HG03469 (cell line): ENCODE measurements at regions not wholly inside any gene's neighbourhood (a gene's known extent, or its start where the extent isn't known, plus 50 kb on each side); places are given as distances from the start of the nearest gene placed in this dataset.
"Not testable (repeated sequence)": the region's sequence is repeated elsewhere in the genome, so short reads cannot be mapped to it uniquely, and the experiment has no call there.

ENCODE experiments used
- ATAC-seq: cut with Tn5 transposase; IDR thresholded peaks from one replicate; pipeline ENCODE4 v1.9.1; 2021; ENCODE audit warnings: mild to moderate bottlenecking, moderate library complexity, moderate number of reproducible peaks; ENCODE audit not compliant: unreplicated experiment

DNA sequence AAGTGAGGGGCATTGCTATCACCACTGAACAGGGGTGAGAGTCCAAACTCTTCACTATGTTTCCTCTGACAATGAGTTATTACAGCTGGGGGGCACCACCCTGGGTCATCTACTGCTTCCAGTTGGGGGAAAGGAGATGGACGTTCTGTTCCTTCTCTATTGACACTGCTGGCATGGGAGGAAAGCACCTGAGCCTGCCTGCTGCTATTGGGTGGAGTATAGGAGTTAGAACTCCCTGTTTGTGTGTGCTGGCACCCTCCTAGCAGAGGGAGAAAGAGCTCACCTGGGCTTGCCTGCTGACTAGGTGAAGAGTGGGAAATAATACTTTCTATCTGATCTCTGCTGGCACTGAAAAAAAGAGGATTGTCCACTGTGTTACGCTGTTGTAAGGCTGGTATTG lies 163.8 kb downstream of the MSN start:
- ATAC-seq: no peak

- no peak for ATAC-seq
Observed at GRCh38 chrX:65828599-65828998, 161.1 kb downstream of the MSN start.

DNA sequence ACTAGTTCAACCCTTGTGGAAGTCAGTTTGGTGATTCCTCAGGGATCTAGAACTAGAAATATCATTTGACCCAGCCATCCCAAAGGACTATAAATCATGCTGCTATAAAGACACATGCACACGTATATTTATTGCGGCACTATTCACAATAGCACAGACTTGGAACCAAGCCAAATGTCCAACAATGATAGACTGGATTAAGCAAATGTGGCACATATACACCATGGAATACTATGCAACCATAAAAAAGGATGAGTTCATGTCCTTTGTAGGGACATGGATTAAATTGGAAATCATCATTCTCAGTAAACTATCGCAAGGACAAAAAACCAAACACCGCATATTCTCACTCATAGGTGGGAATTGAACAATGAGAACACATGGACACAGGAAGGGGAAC lies 157.8 kb downstream of the MSN start:
- not testable (repeated sequence) for ATAC-seq

DNA sequence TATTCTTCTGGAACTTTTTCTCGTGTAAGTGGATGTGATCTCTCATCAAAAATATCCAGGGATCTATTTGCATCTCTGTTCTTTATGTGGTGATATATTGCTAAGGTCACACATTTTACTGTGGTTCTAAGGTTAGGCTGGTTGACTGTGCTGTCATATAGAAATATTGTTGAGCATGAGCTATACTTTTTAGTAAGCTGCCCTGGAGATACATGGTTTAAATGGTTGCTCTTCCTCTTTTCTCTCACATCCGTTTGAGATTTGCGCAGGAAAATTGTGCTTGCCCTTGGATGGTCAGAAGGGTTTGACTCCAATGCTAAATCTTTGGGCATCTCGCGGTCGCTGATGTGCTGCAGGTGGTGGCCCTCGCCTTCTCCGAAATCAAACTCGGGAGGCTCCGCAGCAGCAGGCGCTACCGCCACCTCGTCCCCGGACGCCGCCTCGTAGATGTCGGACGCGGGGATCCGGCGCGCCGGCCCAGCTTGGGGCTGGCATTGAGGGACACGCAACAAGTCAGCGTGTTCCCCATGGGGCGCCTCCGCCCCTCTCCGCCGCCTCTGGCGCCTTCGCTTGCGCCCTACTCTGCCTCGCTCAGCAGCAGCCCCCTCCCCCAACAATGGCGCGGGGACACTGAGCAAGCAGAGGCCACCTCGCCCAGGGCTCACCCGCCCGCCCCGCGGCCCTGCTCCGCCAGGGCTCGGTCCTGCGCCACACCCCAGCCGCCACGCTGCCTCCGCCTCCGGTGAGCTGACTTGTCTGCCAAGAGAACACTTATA lies 154.5 kb downstream of the MSN start:
- no peak for ATAC-seq

DNA sequence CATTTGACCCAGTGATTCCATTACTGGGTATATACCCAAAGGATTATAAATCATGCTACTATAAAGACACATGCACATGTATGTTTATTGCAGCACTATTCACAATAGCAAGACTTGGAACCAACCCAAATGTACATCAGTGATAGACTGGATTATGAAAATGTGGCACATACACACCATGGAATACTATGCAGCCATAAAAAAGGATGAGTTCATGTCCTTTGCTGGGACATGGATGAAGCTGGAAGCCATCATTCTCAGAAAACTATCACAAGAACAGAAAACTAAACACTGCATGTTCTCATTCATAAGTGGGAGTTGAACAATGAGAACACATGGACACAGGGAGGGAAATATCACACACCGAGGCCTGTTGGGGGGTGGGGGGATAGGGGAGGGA lies 152.5 kb downstream of the MSN start:
- not testable (repeated sequence) for ATAC-seq

DNA sequence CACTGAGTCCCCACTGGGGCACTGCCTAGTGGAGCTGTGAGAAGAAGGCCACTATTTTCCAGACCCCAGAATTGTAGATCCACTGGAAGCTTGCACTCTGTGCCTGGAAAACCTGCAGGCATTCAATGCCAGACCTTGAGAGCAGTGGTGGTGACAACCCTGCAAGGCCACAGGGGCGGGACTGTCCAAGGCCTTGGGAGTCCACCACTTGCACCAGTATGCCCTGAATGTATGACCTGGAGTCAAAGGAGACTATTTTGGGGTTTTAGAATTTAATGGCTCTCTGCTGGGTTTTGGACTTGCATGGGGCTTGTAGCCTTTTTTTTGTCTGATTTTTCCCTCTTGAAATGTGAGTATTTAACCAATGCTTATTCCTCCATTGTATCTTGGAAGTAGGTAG lies 145.8 kb downstream of the MSN start:
- ATAC-seq: no peak

DNA sequence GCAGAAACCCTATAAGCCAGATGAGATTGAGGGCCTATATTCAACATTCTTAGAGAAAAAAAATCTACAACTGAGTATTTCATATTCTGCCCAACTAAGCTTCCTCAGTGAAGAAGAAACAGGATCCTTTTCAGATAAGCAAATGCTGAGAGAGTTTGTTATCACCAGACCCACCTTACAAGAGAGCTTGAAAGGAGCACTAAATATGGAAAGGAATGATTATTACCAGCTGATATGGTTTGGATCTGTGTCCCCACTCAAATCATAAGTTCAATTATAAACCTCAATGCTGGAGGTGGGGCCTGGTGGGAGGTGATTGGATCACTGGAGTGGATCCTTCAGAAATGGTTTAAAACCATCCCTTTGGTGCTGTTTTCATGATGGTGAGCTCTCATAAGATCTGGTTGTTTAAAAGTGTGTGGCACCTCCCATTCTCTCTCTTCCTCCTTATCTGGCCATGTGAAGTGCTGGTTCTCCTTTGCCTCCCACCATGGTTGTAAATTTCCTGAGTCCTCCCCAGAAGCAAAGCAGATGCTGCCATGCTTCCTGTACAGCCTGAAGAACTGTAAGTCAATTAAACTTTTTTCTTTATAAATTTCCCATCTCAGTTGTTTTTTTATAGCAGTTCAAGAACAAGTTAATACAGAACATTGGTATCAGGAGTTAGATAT lies 144.2 kb downstream of the MSN start:
- no peak for ATAC-seq
